ENCODE measurements at regions not wholly inside any gene's neighbourhood (a gene's known extent, or its start where the extent isn't known, plus 50 kb on each side); places are given as distances from the start of the nearest gene placed in this dataset.
"Not testable (repeated sequence)": the region's sequence is repeated elsewhere in the genome, so short reads cannot be mapped to it uniquely, and the experiment has no call there.

- TF ChIP-seq, protein P1, sequence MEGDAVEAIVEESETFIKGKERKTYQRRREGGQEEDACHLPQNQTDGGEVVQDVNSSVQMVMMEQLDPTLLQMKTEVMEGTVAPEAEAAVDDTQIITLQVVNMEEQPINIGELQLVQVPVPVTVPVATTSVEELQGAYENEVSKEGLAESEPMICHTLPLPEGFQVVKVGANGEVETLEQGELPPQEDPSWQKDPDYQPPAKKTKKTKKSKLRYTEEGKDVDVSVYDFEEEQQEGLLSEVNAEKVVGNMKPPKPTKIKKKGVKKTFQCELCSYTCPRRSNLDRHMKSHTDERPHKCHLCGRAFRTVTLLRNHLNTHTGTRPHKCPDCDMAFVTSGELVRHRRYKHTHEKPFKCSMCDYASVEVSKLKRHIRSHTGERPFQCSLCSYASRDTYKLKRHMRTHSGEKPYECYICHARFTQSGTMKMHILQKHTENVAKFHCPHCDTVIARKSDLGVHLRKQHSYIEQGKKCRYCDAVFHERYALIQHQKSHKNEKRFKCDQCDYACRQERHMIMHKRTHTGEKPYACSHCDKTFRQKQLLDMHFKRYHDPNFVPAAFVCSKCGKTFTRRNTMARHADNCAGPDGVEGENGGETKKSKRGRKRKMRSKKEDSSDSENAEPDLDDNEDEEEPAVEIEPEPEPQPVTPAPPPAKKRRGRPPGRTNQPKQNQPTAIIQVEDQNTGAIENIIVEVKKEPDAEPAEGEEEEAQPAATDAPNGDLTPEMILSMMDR (IDR thresholded peaks at IDR 0.05; ENCODE audit: insufficient read depth, low read depth, low read length), result no peak
- CTCF ChIA-PET, result interaction anchor here (1.8 kb wide), 1 partner anchor 15 kb away, joined by 5 read pairs; no protein-coding TSS in a partner anchor
- no peak overlapping the region for H3K4me3 ChIP-seq (ENCODE audit: low read depth, low read length)
- H3K27me3 ChIP-seq (ENCODE audit: control insufficient read depth, insufficient read depth, low read length), result no peaks in the 10 kb centered on the region
- POLR2A ChIA-PET, result no interaction called here
- H3K36me3 ChIP-seq (ENCODE audit: control insufficient read depth, insufficient read depth, low read length), result no peaks in the 10 kb centered on the region
- no peak for DNase-seq (ENCODE audit: low read depth)
These were observed 442.2 kb upstream of the B3GAT1 start for GRCh38 chr11:134853992-134854991.

DNA sequence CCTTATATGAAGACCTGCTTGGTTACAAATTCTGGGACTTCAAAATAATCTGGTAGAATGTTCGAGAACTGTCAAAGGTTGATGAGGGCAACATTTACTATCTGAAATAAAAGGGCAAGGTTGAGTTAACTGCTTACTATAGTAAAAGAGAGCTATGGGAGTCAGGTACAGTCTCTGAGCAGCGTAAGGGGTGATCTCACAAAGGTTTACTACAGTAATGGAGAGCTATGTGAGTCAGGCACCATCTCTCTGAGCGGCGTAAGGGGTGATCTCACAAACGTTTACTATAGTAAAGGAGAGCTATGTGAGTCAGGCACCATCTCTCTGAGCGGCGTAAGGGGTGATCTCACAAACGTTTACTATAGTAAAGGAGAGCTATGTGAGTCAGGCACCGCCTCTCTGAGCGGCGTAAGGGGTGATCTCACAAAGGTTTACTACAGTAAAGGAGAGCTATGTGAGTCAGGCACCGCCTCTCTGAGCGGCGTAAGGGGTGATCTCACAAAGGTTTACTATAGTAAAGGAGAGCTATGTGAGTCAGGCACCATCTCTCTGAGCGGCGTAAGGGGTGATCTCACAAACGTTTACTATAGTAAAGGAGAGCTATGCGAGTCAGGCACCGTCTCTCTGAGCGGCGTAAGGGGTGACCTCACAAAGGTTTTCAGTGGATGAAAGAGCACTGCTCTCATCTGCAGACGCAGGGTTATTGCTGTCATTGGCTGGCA, 439.6 kb upstream of the B3GAT1 start:
- H3K4me3 ChIP-seq (ENCODE audit: low read depth, low read length); H3K27me3 ChIP-seq (ENCODE audit: control insufficient read depth, insufficient read depth, low read length); CTCF ChIA-PET; H3K36me3 ChIP-seq (ENCODE audit: control insufficient read depth, insufficient read depth, low read length); POLR2A ChIA-PET; DNase-seq (ENCODE audit: low read depth): not testable (repeated sequence)

- DNase-seq (ENCODE audit: low read depth), result no peak
- H3K4me3 ChIP-seq (ENCODE audit: low read depth, low read length), result no peak overlapping the region
- H3K36me3 ChIP-seq (ENCODE audit: control insufficient read depth, insufficient read depth, low read length), result no peaks in the 10 kb centered on the region
- TF ChIP-seq, protein P1 (IDR thresholded peaks at IDR 0.05; ENCODE audit: insufficient read depth, low read depth, low read length), result no peak
- POLR2A ChIA-PET, result no interaction called here
- no peaks in the 10 kb centered on the region for H3K27me3 ChIP-seq (ENCODE audit: control insufficient read depth, insufficient read depth, low read length)
- CTCF ChIA-PET, result interaction anchor here (0.7 kb wide), 1 partner anchor 19 kb away, joined by 3 read pairs; no protein-coding TSS in a partner anchor
These were observed 438.5 kb upstream of the B3GAT1 start for GRCh38 chr11:134850566-134850965.

- TF ChIP-seq, protein P1 (IDR thresholded peaks at IDR 0.05; ENCODE audit: insufficient read depth, low read depth, low read length), result no peak
- CTCF ChIA-PET, result no interaction called here
- DNase-seq (ENCODE audit: low read depth), result no peak
- H3K27me3 ChIP-seq (ENCODE audit: control insufficient read depth, insufficient read depth, low read length), result no peaks in the 10 kb centered on the region
- H3K4me3 ChIP-seq (ENCODE audit: low read depth, low read length), result no peak overlapping the region
- POLR2A ChIA-PET, result no interaction called here
- no peaks in the 10 kb centered on the region for H3K36me3 ChIP-seq (ENCODE audit: control insufficient read depth, insufficient read depth, low read length)
These were observed 437.8 kb upstream of the B3GAT1 start for GRCh38 chr11:134849833-134850232.

GRCh38 chr11:134847083-134847715, 435.2 kb upstream of the B3GAT1 start:
- no peaks in the 10 kb centered on the region for H3K36me3 ChIP-seq (ENCODE audit: control insufficient read depth, insufficient read depth, low read length)
- TF ChIP-seq, protein P1 (IDR thresholded peaks at IDR 0.05; ENCODE audit: insufficient read depth, low read depth, low read length), result no peak
- CTCF ChIA-PET, result no interaction called here
- POLR2A ChIA-PET, result no interaction called here
- no peak overlapping the region for H3K4me3 ChIP-seq (ENCODE audit: low read depth, low read length)
- no peaks in the 10 kb centered on the region for H3K27me3 ChIP-seq (ENCODE audit: control insufficient read depth, insufficient read depth, low read length)
- DNase-seq (ENCODE audit: low read depth), result no peak

All from BJ (cell line).